RWPE2 (cell line): ENCODE measurements at regions not wholly inside any gene's neighbourhood (a gene's known extent, or its start where the extent isn't known, plus 50 kb on each side); places are given as distances from the start of the nearest gene placed in this dataset.

ENCODE experiments used
- ATAC-seq: fragments of 200-7000 bp; cut with Tn5 transposase; 3 replicates; pipeline ENCODE4 v1.9.1; 2021; ENCODE audit warnings: low read depth
- DNase-seq: peaks from one replicate; pipeline ENCODE4 v3.0.0-alpha.2; 2020; ENCODE audit warnings: low spot score
- H3K27ac ChIP-seq: fragments of 450-650 bp; 2 replicates; pipeline ENCODE4 v1.5.1; 2017; ENCODE audit warnings: mild to moderate bottlenecking; ENCODE audit not compliant: poor library complexity, severe bottlenecking
- H3K27me3 ChIP-seq: fragments of 250-450 bp; sonication (Bioruptor Pico); 2 replicates; pipeline ENCODE4 v1.5.1; 2021; ENCODE audit warnings: mild to moderate bottlenecking, moderate library complexity; ENCODE audit not compliant: insufficient read depth, poor library complexity, severe bottlenecking
- H3K36me3 ChIP-seq: fragments of 250-450 bp; sonication (Bioruptor Pico); 2 replicates; pipeline ENCODE4 v1.5.1; 2020; ENCODE audit warnings: low read depth, mild to moderate bottlenecking, moderate library complexity
- H3K4me1 ChIP-seq: fragments of 250-450 bp; sonication (Bioruptor Pico); 2 replicates; pipeline ENCODE4 v1.5.1; 2021; ENCODE audit warnings: mild to moderate bottlenecking, moderate library complexity; ENCODE audit not compliant: insufficient read depth, poor library complexity, severe bottlenecking
- H3K4me3 ChIP-seq: fragments of 250-450 bp; sonication (Bioruptor Pico); 2 replicates; pipeline ENCODE4 v1.5.1; 2021; ENCODE audit warnings: mild to moderate bottlenecking, moderate library complexity; ENCODE audit not compliant: severe bottlenecking
- H3K9me3 ChIP-seq: fragments of 250-450 bp; sonication (Bioruptor Pico); 2 replicates; pipeline ENCODE4 v1.5.1; 2021; ENCODE audit warnings: mild to moderate bottlenecking, moderate library complexity; ENCODE audit not compliant: severe bottlenecking
- TF ChIP-seq, protein P1 (sequence below): fragments of 450-650 bp; IDR thresholded peaks from one replicate; pipeline ENCODE4 v1.5.1; 2017; ENCODE audit warnings: mild to moderate bottlenecking, moderate library complexity; ENCODE audit not compliant: poor library complexity, severe bottlenecking

DNA sequence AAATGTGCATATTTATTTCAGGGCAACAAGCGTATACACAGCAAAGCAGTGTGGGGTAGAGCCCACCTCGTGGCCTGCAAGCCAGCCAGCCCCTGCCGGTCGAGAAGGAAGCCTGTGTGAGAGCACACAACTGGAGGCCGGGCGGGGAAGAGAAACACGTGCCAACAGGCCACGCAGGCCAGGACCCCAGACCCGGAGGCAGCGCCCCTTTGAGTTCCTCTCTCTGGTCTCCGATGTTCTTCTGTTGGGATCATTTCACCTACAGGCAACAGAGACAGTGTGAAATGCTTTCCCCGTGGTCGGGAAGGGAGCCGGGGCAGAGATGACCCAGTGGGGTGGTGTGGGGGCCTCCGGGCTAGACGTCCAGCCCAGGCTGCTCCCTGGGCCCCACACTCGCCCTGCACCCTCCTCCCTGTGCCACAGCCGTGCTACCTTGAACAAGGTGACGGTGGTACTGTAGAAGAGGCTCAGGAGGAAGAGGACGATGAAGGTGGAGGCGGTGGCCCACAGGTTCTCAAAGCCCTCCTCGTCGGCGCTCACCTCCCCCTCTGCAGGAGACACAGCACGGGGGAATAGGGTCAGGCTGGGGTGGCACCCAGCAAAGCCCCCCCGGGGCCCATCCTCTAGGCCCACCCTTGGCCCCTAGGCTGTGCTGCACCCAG, 325.5 kb downstream of the TMEM121 start:
- TF ChIP-seq, protein P1, sequence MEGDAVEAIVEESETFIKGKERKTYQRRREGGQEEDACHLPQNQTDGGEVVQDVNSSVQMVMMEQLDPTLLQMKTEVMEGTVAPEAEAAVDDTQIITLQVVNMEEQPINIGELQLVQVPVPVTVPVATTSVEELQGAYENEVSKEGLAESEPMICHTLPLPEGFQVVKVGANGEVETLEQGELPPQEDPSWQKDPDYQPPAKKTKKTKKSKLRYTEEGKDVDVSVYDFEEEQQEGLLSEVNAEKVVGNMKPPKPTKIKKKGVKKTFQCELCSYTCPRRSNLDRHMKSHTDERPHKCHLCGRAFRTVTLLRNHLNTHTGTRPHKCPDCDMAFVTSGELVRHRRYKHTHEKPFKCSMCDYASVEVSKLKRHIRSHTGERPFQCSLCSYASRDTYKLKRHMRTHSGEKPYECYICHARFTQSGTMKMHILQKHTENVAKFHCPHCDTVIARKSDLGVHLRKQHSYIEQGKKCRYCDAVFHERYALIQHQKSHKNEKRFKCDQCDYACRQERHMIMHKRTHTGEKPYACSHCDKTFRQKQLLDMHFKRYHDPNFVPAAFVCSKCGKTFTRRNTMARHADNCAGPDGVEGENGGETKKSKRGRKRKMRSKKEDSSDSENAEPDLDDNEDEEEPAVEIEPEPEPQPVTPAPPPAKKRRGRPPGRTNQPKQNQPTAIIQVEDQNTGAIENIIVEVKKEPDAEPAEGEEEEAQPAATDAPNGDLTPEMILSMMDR, result no peak
- no peaks in the 10 kb centered on the region for H3K36me3 ChIP-seq
- H3K4me3 ChIP-seq, result no peak overlapping the region
- H3K27ac ChIP-seq, result no peak overlapping the region
- H3K27me3 ChIP-seq, result no peaks in the 10 kb centered on the region
- no peaks in the 10 kb centered on the region for H3K4me1 ChIP-seq
- no peak for ATAC-seq
- DNase-seq, result peak; percentile 57
- peaks cover 12% of the 10 kb centered on the region for H3K9me3 ChIP-seq

- no peak for ATAC-seq
These were observed 326.1 kb downstream of the TMEM121 start for GRCh38 chr14:105852378-105853088.

GRCh38 chr14:105853089-105853906, 326.9 kb downstream of the TMEM121 start:
- ATAC-seq, result no peak
- Histone ChIP-seq H3K9me3 (peaks cover 12% of the 10 kb centered on the region), H3K27ac (no peak overlapping the region), H3K4me1 (no peaks in the 10 kb centered on the region), H3K36me3 (no peaks in the 10 kb centered on the region), H3K4me3 (no peak overlapping the region), H3K27me3 (no peaks in the 10 kb centered on the region)
- TF ChIP-seq, protein P1, result no peak
- peak; percentile 62 for DNase-seq

More at GRCh38 chr14:105852378-105853088, 326.1 kb downstream of the TMEM121 start:
- H3K36me3 ChIP-seq, result no peaks in the 10 kb centered on the region
- no peaks in the 10 kb centered on the region for H3K27me3 ChIP-seq
- TF ChIP-seq, protein P1, result no peak
- H3K4me1 ChIP-seq, result no peaks in the 10 kb centered on the region
- no peak overlapping the region for H3K27ac ChIP-seq
- H3K4me3 ChIP-seq, result no peak overlapping the region
- peaks cover 12% of the 10 kb centered on the region for H3K9me3 ChIP-seq
- DNase-seq, result peak; percentile 59

DNA sequence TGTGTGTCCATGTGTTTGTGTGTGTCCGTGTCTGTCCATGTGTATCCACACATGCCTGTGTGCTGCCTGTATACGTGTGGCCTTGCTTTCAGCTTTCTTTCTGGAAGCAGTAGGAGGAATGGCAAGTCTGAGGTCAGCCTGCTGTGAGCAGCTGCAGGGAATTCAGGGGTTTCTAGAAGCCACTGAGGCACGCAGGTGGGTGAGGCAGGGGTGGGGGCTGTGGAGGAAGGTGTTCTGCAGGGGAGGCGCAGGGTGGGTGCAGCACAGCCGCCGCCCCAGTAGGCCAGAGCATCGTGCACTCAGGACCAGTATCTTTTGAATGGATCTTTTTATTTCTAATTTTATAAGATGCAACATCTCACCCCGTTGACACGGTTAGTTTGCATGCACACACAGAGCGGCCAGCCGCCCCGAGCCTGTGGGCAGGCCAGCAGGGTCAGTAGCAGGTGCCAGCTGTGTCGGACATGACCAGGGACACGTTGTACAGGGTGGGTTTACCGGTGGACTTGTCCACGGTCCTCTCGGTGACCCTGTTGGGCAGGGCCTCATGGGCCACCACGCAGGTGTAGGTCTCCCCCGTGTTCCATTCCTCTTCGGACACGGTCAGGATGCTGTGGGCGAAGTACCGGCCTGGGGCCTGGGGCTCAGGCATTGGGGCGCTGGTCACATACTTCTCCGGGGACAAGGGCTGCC, 327.7 kb downstream of the TMEM121 start:
- H3K36me3 ChIP-seq, result no peaks in the 10 kb centered on the region
- no peaks in the 10 kb centered on the region for H3K27me3 ChIP-seq
- TF ChIP-seq, protein P1, result no peak
- peaks cover 12% of the 10 kb centered on the region for H3K9me3 ChIP-seq
- H3K4me1 ChIP-seq, result no peaks in the 10 kb centered on the region
- peak; percentile 45 for DNase-seq
- no peak overlapping the region for H3K27ac ChIP-seq
- ATAC-seq, result no peak
- H3K4me3 ChIP-seq, result no peak overlapping the region
